Stimulated activated CD4-positive, alpha-beta T cell treated with anti-CD3 and anti-CD28 coated beads, Interleukin-4, amount 100 ng/mL, for 24 hours (primary cell): ENCODE measurements at regions not wholly inside any gene's neighbourhood (a gene's known extent, or its start where the extent isn't known, plus 50 kb on each side); places are given as distances from the start of the nearest gene placed in this dataset.

Experiments
- DNase-seq: peaks from one replicate; pipeline ENCODE4 v3.0.0-alpha.2; 2020

DNA sequence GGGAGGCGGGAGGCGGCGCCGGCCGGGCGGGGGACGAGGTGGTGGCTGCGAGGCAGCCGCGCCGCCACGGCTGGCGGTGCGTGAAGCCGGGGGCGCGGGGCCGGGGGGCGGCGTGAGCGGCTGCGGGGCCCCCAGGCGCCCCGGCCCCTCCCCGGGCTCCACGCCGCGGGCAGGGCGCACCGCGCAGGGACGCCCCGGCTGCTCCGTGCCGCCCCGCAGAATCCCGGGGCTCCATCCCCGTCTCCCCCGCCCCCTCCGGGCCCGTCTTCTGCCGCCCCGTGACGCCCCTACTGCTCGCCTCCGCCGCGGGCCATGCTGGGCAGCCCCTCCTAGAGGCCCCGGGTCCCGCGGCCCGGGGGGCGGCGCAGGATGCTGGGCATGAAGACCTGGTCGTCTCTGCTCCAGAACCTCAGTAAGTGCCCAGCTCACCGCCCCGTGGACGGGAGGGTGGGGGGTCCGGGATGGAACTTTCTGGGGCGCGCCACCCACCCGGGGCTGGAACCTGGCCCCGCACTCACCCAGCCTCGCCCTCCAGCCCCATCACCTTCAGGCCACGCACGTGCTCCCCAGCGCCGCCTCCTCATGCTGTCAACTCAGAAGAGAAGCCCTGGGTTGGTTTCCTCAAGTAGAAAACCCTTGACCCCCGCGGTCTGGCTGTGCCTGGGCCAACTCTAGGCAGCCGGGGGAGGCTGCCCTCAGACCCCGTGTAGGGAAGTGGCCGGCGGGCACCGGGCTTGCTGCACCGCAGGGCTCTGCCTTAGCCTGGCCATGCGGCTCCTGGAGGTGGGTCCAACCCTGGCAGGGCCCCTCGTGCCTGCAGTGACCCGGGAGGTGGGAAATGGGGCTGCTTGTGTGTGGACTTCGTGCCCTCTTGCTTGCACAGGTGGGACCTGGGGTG is 150.2 kb upstream of the GSE1 start:
- no peak for DNase-seq

DNA sequence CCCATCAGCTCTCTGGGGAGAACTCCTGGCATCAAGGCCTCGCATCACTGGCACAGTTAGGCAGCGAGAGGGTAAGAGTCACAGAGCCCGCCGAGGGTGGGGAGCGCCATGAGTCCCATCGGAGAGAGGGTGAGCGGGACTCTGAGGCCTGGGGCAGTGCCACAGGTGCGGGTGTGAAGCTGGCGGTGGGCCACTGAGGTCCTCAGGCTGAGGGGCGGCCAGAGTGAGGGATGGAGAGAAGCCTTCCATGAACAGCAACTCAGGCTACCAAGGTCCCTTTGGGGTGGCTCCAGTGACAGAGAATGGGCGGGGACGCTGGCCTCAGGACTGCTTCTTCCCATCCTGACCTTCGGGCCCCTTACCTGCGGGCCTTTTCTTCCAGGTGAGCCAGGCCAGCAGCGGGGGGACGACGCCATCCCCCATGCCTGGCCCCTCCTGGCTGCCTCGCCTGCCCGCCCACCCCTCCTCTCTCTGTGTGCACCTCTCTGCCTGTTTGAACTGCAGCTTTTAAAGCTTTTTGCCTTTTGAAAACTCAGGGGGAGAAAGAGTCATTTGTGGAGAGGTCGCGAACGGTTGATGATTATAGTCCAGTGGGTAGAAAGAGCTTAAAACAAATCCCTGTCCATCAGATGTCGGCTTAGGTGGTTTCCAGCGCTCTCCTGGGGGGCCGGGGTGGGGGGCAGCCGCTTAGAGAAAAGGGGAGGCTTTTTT is 149.3 kb upstream of the GSE1 start:
- no peak for DNase-seq

DNA sequence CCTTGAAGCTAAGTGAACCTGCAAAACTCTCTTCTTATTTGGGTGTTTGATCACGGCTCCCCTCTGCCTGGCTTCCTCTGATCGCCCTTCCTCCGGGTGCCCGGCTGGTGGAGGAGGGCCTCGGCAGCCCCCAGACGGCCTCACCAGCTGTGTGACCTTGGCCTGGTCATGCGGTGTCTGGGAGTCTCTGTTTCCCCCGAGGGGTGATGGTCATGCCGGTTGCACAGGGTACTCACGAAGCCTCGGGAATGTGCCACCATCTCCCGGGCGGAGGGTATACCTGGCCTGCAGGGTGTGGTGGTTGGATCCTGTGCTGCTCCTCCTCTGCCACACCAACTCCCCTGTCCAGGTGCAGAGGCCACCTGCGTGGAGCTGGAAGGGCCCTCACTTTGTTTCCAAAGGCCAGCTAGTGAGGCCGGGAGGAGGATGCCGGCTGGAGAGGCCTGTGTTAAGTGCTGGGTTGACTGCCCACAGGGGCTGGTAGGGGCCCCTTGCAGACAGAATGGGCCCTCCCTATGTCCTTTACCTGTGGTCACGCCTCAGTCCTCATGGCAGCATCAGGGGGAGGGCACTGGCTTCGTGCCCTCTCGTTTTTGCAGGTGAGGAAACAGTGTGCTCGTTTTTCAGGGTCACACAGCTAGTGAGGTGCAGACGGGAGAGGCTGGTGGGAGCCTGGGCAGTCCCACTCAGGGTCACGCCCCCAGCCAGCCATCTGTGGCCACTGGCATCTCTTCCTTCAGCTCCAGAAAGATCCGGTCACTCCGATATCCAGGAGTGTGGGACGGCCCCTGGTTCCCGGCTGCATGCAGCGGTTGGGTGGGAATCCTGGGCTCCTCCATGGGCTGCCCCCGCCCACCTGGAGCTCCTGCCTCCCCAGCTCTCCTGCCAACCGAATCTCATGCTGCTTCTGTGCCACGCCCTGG is 148.5 kb upstream of the GSE1 start:
- DNase-seq, result no peak

DNA sequence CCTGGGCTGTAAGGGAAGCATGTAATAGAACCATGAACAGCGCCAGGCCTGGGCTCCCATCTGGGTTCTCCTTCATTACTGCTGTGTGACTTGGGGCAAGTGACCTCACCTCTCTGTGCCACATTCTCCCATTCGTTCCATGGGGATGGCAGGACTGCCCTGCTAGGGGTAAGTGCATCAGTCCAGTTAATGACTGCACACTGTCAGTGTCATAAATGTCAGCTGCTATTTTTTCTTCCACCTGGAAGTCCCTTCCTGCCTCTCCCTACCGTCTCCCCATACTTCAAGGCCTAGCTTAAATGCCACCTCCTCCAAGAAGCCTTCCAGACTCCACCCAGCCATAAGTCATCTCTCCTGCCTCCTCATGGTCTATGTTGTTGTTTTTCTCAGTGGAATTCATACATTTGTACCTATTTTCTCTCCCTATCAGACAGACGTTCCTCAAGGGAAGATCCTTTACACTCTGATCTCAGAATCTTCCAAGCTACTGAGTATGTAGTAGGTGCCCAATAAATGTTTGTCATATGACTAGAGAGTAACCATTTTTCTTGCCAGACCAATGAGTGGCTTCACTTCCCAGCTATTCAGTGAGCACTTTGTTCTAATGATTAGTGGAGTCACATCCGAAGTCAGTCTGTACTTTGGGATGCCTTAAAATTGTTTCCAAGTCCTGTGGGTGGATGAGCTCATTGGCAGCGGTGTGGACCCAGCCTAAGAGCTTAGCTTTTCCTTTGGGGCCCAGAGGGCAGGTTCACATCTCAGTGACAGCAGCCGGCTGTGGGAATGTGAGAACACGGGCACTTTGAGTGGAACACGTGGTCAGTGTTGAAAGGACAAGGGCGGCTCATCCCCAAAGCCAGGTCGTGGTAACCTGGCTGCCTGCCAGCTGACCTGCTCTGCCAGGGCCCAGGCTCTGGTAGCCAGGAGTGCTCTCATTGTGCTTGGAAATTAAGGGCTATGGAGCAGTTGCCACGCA is 147.5 kb upstream of the GSE1 start:
- DNase-seq, result no peak

DNA sequence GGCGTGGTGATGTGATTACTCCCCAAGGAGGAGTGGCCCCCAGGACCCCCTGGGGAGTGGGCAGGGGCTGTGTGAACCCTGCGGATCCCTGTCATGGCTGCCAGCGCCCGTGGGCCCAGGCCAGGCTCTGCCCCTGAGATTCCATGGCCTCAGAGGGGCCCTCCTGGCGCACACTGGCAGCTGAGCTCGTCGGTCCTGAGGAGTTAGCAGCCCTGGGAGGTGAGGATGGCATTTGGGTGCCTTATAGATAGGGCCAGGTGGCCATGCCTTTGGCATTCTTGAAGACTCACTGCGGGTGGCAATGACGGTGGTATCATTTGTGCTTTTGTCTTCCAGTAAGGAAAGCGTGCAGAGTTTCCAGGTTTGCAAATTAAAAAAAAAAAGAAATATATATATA is 146.8 kb upstream of the GSE1 start:
- DNase-seq, result no peak

DNA sequence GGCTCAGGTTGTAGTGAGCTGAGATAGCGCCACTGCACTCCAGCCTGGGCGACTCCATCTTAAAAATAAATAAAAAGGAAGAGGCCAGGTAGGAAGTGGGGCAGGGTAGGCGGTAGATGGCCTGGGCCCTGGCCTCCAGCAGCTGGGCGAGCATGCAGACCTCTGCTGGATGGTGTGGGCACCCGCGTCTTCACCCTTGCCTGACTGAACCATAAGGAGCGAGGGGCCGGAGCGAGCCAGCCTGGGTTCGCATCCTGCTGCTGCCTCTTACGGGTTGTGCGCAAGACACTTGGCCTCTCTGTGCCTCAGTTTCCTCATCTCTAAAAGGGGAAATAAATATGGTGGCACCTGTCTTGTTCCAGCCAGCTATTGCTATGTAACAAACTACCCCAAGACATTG is 146.1 kb upstream of the GSE1 start:
- DNase-seq, result no peak

DNA sequence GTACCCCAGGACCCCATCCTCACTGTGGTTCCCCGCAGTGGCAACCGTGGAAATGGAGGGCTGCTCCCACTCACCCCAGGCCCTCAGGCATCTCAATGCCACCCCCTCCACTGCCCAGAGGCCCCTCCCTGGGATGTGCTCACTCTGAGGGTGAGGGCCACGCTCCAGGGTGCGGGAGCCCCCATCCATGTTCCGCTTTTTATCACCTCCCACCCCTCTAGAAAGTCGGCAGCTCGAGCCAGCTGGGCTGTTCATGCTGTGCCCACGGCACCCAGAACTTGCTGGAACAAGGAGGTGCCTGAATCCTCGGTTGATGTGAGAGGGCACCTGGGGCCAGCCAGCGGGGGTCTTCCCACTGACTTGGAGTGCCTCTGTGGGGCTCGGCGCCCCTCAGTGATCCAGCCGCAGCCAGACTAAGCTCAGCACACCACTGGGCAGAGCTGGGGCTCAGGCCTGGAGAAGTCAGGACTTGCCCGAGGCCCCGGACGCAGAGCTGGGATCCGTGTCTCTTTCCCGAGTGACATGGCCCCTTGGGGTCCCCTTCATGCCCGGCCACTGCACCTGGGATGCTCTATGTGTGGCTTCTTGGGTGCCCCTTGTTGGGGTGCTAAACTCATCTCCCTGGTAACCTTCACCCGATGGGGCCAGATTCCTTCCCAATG is 143.1 kb upstream of the GSE1 start:
- no peak for DNase-seq

DNA sequence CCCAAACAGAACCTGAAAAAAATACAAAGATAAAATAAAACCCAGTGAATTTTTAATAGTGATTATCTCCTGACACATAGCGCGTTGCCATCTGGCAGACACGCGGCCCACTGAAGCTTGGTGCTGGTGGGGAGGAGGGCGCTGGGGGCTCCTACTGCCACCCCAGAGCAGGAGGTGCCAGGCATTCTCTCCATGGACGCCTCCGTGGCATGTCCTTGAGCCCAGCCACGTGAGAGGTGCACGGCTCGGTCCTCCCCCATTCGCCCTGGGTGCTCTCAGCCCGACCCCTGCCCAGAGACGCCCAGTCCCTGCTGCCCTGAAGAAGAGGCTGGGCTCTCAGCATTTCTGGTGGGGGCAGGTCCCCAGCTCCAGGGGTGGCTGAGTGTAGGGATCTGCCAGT is 142.2 kb upstream of the GSE1 start:
- no peak for DNase-seq

DNA sequence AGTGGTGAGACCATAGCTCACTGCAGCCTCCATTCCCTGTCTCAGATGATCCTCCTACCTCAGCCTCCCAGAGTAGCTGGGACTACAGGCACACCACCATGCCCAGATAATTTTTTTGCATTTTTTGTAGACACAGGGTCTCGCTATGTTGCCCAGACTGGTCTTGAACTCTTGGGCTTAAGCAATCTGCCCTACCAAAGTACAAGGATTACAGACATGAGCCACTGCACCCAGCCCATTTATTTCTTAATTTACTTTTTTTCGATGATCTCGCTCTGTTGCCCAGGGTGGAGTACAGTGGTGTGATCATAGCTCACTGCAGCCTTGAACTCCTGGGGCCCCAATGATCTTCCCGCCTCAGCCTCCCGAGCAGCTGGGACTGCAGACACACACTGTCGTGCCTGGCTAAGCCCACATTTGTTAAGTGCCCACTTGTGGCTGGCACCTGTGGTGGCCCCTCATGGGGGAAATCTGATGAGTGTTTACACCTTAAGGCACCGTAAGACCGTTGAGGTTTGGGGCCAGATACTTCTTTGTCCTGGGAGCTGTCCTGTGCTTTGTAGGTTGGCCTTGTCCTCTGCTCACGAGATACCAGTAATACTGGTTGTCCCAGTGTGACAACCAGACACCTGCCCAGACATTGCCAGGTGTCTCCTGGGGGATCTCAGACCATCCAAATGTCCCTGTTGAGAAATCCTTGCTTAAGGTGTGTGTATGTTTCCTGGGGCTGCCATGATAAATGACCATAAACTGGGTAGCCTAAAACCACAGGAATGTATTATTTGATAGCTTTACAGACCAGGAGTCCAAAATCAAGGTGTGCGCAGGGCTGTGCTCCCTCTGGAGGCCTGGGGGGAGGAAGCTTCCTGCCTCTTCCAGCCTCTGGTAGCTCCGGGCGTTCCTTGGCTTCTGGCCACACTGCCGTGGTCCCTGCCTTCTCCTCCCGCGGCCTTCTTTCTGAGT is 141.4 kb upstream of the GSE1 start:
- DNase-seq, result no peak

DNA sequence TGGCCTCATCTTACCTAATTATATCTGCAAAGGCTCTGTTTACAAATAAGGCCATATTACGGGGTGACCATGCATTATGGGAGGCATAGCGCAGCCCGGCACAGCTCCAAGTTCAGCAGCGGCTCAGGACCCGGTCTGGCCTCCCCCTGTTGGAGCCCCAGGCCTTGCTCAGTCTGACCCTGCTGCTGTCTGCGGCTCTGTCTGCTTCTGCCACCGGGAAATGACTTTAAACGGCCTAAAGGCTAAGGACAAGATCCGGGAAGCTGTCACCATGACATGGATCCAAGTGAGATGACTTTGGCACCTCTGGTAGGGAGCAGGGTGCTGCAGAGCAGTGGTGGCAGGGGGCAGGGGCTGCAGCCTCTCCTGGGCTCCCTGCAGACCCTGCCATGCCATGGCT is 140.6 kb upstream of the GSE1 start:
- no peak for DNase-seq

DNA sequence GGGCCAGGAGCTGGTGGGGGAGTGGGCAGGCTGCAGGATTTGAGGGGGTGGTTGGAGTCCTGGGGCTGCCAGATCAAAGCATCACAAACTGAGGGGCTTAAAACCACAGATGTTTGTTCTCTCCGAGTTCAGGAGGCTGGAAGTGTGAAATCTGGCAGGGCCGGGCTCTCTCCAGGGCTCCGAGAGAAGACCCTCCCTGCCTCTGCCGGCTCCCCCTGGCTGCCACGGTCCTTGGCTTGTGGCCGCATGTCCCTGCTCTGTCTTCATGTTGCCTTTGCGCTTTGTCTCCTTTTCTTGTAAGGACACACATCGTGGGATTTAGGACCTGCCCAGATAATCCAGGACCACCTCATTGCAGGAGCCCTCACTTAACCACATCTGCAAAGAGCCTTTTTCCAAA is 139.8 kb upstream of the GSE1 start:
- no peak for DNase-seq

DNA sequence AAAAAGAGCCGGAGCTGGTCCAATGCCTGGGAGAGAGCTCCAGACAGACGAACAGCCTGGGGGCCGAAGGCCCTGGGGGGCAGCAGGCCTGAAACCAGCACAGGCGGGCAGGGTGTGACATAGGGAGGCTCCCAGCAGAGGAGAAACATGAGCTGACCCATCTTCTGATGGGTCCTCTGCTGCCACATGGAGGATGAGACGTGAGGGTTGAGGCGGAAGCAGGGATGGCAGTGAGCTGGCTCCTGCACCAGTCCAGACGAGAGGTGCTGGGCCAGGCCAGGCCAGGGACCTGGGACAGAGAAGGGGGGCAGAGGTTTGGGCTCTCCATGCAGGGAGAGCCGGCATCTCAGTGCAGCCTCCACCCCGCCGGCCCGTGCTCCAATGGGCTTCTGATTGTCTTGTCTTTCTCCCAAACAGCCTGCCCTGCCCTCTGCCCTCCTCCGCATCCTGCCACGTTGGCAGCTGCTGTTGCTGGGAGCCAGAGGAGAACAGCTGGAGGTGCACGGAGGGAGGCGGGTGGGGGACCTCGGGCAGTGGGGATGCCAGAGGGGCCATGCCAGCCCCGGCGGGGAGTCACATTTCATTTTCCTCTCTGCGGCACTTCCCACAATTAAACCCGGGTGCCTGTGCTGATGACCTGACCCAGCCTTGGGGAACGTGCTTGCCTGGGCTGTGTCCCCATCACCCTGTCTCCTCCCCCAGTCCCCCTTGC is 139.1 kb upstream of the GSE1 start:
- no peak for DNase-seq

DNA sequence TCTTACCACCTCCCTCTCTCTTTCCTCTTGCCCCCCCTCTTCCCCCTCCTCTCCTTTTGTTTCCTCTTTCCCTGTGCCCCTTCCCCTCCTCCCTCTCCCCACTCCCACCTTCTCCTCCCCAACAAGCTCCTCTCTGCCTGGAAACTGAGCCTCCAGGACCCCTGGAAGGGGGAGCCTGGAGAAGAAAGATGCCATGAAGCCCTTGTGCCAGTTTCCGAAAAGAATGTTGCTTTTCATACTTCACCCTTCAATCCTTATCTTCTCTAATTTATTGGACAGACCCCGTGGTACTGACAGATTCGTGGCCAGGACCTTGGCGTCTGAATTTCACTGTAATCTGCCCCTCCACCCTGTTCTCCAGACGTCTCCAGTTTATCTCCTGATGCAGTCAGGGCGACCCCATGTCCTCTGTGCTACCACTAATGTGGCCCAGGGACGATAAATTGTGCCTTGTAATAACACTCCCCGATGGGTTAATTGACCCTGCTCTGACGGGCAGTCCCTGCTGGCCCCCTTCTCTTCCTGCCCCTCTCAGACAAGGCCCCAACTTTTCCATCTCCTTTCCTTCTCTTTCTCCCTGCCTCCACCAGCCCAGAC is 138.4 kb upstream of the GSE1 start:
- no peak for DNase-seq

DNA sequence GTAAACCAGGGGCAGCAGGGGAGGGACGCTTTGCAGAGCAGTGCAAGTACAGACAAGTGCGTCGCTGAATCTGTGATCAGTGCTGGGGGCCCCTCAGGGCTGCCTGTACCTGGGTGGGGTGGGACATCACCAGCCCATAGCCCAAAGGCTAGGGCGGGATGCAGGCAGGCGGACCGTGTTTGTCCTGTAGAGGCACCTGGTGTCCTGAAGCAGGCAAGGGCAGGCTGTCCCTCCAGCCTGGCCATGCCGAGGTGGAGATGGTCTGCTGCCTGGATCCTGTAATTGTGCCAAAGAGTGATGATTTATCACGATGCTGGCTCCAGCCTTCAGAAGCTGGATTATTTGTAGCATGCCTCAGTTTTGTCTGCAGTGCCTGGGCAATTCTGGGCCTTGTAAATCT is 137.9 kb upstream of the GSE1 start:
- no peak for DNase-seq

DNA sequence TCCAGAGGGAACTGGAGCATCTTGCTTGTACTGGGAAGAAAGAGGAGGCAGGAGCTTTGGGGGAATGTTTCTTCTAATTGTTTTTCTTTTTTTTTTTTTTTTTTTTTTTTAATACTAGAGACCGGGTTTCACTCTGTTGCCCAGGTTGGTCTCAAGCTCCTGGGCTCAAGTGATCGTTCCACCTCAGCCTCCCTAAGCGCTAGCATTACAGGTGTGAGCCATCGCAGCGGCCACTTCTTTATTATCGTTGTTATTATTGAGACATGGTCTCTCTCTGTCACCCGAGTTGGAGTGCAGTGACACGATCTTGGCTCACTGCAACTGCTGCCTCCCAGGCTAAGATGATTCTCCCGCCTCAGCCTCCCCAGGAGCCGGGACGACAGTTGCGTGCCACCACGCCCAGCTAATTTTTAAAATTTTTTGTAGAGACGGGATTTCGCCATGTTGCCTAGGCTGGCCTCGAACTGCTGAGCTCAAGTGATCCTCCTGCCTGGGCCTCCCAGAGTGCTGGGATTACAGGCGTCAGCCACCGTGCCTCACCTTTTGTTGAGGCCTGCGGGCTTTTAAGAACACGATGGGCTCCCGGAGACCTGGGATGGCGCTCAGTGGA is 137.3 kb upstream of the GSE1 start:
- DNase-seq, result no peak

DNA sequence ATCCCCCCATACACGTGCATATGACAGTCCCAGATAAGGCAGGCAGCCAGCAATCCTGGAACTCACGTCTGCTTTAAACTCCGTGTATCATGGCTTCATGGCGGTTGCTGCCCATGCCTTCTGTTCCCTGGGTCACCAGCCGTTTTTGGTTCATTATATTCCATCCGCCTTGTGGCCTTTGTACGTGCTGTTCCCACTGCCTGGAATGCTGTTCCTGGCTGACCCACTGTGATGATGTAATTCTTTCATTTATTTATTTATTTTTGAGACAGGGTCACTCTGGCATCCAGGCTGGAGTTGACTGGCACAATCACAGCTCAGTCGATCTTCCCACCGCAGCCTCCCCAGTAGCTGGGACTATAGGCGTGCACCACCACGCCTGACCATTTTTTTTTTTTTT is 136.7 kb upstream of the GSE1 start:
- no peak for DNase-seq

DNA sequence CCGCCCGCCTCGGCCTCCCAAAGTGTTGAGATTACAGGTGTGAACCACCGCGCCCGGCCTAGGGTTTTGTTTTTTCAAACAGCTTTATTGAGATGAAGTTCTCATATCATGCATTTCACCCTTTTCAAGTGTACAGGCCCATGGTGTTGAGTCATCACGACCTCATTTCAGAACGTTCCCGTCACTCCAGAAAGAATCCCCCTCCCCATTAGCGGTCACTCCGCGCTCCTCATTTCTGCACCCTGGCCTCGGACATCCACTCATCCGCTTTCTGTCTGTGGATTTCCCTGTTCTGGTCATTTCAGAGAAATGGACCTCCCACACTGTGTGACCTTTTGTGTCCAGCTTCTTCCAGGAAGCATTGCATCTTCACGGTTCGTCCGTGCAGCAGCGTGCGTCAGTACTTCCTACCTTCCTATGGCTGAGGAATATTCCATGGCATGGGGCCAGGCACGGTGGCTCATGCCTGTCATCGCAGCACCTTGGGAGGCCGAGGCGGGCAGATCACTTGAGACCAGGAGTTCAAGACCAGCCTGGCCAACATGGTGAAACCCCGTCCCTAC is 135.2 kb upstream of the GSE1 start:
- no peak for DNase-seq

DNA sequence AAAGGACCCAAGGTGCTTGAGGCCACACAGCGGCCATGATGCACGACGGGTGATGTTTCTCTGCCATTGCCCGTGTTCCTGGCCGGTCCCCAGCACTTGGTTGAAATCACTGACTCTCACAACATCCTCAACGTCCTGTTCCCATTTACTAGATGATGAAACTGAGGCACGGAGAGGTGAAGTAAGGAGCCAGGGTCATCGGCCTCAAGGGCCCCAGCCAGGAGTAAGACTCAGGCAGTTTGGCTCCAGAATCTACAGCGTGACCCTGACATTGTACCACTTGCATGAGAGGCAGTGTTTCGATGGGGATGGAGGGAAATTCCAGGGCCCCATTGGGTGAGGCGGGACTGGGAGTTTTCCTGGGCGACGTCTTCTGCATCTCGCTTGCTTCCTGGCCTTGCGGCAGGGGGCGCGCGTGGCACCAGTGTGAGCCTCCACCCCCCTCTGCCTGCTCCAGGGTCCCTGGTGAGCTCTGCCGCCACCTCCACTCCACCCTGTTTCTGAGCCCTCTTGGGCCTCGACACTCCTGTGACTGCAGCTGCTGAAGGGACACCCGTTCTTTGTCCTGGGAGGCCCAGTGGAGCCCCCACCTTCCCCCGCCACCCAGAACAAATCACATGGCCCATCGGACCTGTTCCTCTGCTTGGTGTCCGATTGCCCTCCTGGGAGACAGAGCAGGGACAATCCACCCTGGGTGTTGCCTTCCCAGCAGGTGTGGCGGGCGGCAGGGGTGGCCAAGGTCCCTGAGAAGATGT is 133.0 kb upstream of the GSE1 start:
- DNase-seq, result no peak
